Loucy (cell line): ENCODE measurements at regions not wholly inside any gene's neighbourhood (a gene's known extent, or its start where the extent isn't known, plus 50 kb on each side); places are given as distances from the start of the nearest gene placed in this dataset.

Experiments used
- H2AFZ ChIP-seq: fragments of 200-600 bp; sonication (generic); 2 replicates; pipeline ENCODE4 v1.6.0; 2016; ENCODE audit warnings: antibody characterized with exemption, mild to moderate bottlenecking, low read length, moderate library complexity
- H3F3A ChIP-seq: fragments of 200-600 bp; 2 replicates; pipeline ENCODE4 v1.6.0; 2016; ENCODE audit warnings: antibody characterized with exemption, low read depth, mild to moderate bottlenecking
- H3K27me3 ChIP-seq: fragments of 200-600 bp; sonication (generic); 2 replicates; pipeline ENCODE4 v1.6.1; 2014; ENCODE audit warnings: low read length, mild to moderate bottlenecking; ENCODE audit not compliant: insufficient read depth, poor library complexity, severe bottlenecking
- H3K36me3 ChIP-seq: fragments of 200-600 bp; sonication (generic); 2 replicates; pipeline ENCODE4 v1.6.1; 2016; ENCODE audit warnings: low read length; ENCODE audit not compliant: insufficient read depth
- H3K4me1 ChIP-seq: fragments of 200-600 bp; sonication (generic); 2 replicates; pipeline ENCODE4 v1.5.1; 2014; ENCODE audit warnings: low read length, mild to moderate bottlenecking; ENCODE audit not compliant: insufficient read depth, poor library complexity, severe bottlenecking
- H3K4me2 ChIP-seq: fragments of 200-600 bp; sonication (generic); 2 replicates; pipeline ENCODE4 v1.6.0; 2014; ENCODE audit warnings: antibody characterized with exemption, low read length, low read depth, mild to moderate bottlenecking; ENCODE audit not compliant: poor library complexity, severe bottlenecking
- H3K4me3 ChIP-seq: fragments of 200-600 bp; sonication (generic); 2 replicates; pipeline ENCODE4 v1.5.1; 2014; ENCODE audit warnings: low read length, mild to moderate bottlenecking, mixed read lengths; ENCODE audit not compliant: poor library complexity, severe bottlenecking
- H3K79me2 ChIP-seq: fragments of 200-600 bp; sonication (generic); 2 replicates; pipeline ENCODE4 v1.6.1; 2014; ENCODE audit warnings: low read length; ENCODE audit not compliant: insufficient read depth
- H3K9ac ChIP-seq: fragments of 200-600 bp; sonication (generic); 2 replicates; pipeline ENCODE4 v1.6.0; 2014; ENCODE audit warnings: mild to moderate bottlenecking, low read depth, low read length, moderate library complexity; ENCODE audit not compliant: poor library complexity, severe bottlenecking
- H3K9me2 ChIP-seq: fragments of 200-600 bp; sonication (generic); replicated peaks from 2 replicates; pipeline ENCODE4 v1.6.1; 2016; ENCODE audit warnings: low read depth, low read length, mixed read lengths
- H3K9me3 ChIP-seq: fragments of 200-600 bp; sonication (generic); 2 replicates; pipeline ENCODE4 v1.6.1; 2014; ENCODE audit warnings: mild to moderate bottlenecking, antibody characterized with exemption, low read length, low read depth; ENCODE audit not compliant: insufficient read depth
- H4K20me1 ChIP-seq: fragments of 200-600 bp; sonication (generic); 2 replicates; pipeline ENCODE4 v1.6.0; 2014; ENCODE audit warnings: antibody characterized with exemption, low read length, mild to moderate bottlenecking; ENCODE audit not compliant: insufficient read depth, poor library complexity, severe bottlenecking
- EZH2phosphoT487 ChIP-seq: fragments of 200-600 bp; IDR thresholded peaks from 2 replicates; pipeline ENCODE4 v1.6.1; 2018; ENCODE audit warnings: antibody characterized with exemption, mild to moderate bottlenecking, moderate library complexity, borderline replicate concordance
- TF ChIP-seq, protein P1 (sequence below): fragments of 200-600 bp; sonication (generic); conservative IDR thresholded peaks from 2 replicates; pipeline ENCODE4 v1.5.1; 2014; ENCODE audit warnings: mild to moderate bottlenecking, antibody characterized with exemption, low read length

DNA sequence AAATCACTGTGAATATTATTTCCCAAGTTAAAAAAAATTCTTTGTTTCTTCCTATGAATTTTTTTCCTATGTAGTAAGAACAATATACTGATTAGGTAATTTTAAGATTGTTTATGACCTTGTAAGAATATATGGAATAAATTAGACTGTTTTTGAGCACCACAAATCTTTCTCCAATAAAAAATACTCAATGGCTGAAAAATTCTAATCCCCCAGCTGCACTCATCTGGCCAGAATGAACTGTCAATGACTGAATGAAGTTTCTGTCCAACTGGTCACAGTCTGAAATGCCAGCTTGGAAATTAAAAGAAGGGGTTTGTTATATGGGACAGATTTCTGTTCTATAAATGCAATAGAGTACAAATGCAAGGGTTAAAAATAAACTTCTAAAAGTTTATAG, 569.5 kb upstream of the SEMA6A start:
- Histone ChIP-seq H3K79me2 (no peaks in the 10 kb centered on the region), H3F3A (no peaks in the 10 kb centered on the region), H3K4me3 (no peak overlapping the region), H3K36me3 (no peaks in the 10 kb centered on the region), H4K20me1 (no peaks in the 10 kb centered on the region), H3K9me2 (no peaks in the 10 kb centered on the region), H2AFZ (no peak overlapping the region), H3K4me2 (no peak overlapping the region), H3K9me3 (no peaks in the 10 kb centered on the region), H3K4me1 (no peaks in the 10 kb centered on the region), H3K9ac (no peak overlapping the region), H3K27me3 (no peaks in the 10 kb centered on the region)
- TF ChIP-seq, protein P1, sequence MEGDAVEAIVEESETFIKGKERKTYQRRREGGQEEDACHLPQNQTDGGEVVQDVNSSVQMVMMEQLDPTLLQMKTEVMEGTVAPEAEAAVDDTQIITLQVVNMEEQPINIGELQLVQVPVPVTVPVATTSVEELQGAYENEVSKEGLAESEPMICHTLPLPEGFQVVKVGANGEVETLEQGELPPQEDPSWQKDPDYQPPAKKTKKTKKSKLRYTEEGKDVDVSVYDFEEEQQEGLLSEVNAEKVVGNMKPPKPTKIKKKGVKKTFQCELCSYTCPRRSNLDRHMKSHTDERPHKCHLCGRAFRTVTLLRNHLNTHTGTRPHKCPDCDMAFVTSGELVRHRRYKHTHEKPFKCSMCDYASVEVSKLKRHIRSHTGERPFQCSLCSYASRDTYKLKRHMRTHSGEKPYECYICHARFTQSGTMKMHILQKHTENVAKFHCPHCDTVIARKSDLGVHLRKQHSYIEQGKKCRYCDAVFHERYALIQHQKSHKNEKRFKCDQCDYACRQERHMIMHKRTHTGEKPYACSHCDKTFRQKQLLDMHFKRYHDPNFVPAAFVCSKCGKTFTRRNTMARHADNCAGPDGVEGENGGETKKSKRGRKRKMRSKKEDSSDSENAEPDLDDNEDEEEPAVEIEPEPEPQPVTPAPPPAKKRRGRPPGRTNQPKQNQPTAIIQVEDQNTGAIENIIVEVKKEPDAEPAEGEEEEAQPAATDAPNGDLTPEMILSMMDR = no peak
- no peak for TF ChIP-seq EZH2phosphoT487

GRCh38 chr5:117143406-117143805, 568.8 kb upstream of the SEMA6A start:
- no peak overlapping the region for H3K9ac ChIP-seq
- no peak overlapping the region for H3K4me2 ChIP-seq
- no peaks in the 10 kb centered on the region for H3K4me1 ChIP-seq
- H3K79me2 ChIP-seq = no peaks in the 10 kb centered on the region
- H3K36me3 ChIP-seq = no peaks in the 10 kb centered on the region
- H3K4me3 ChIP-seq = no peak overlapping the region
- H3K27me3 ChIP-seq = no peaks in the 10 kb centered on the region
- TF ChIP-seq, protein P1 = no peak
- no peak for TF ChIP-seq EZH2phosphoT487
- H2AFZ ChIP-seq = no peak overlapping the region
- H3F3A ChIP-seq = no peaks in the 10 kb centered on the region
- no peaks in the 10 kb centered on the region for H3K9me3 ChIP-seq
- H4K20me1 ChIP-seq = no peaks in the 10 kb centered on the region
- no peaks in the 10 kb centered on the region for H3K9me2 ChIP-seq

GRCh38 chr5:117138523-117138922, 563.9 kb upstream of the SEMA6A start:
- H3F3A ChIP-seq = no peaks in the 10 kb centered on the region
- H3K4me3 ChIP-seq = no peak overlapping the region
- no peaks in the 10 kb centered on the region for H4K20me1 ChIP-seq
- H3K79me2 ChIP-seq = no peaks in the 10 kb centered on the region
- H3K9me3 ChIP-seq = no peaks in the 10 kb centered on the region
- no peak overlapping the region for H3K4me2 ChIP-seq
- no peak overlapping the region for H3K9ac ChIP-seq
- TF ChIP-seq, protein P1 = no peak
- TF ChIP-seq EZH2phosphoT487 = no peak
- no peaks in the 10 kb centered on the region for H3K27me3 ChIP-seq
- H3K36me3 ChIP-seq = no peaks in the 10 kb centered on the region
- no peaks in the 10 kb centered on the region for H3K4me1 ChIP-seq
- no peaks in the 10 kb centered on the region for H3K9me2 ChIP-seq
- no peak overlapping the region for H2AFZ ChIP-seq
